Stimulated activated CD4-positive, alpha-beta T cell treated with anti-CD3 and anti-CD28 coated beads, Interleukin-1b, Interleukin-23, amount 100 ng/mL, for 4 hours (primary cell): ENCODE measurements at regions not wholly inside any gene's neighbourhood (a gene's known extent, or its start where the extent isn't known, plus 50 kb on each side); places are given as distances from the start of the nearest gene placed in this dataset.

Experiments used
- DNase-seq, 2 donors: peaks; one replicate each; pipeline ENCODE4 v3.0.0-alpha.2; 2020; ENCODE audit warnings: low read depth in 2 of 2

GRCh38 chr14:50038398-50039119 is 77.8 kb downstream of the VCPKMT start:
- DNase-seq = peak in 1 of 2 donors; percentile 38

GRCh38 chr14:50039120-50039517 is 77.3 kb downstream of the VCPKMT start:
- DNase-seq = no peak

- DNase-seq = no peak
These were observed 76.5 kb downstream of the VCPKMT start for GRCh38 chr14:50039734-50040400.

GRCh38 chr14:50040401-50040775 is 76.0 kb downstream of the VCPKMT start:
- no peak for DNase-seq

GRCh38 chr14:50040895-50041465 is 75.4 kb downstream of the VCPKMT start:
- no peak for DNase-seq

DNA sequence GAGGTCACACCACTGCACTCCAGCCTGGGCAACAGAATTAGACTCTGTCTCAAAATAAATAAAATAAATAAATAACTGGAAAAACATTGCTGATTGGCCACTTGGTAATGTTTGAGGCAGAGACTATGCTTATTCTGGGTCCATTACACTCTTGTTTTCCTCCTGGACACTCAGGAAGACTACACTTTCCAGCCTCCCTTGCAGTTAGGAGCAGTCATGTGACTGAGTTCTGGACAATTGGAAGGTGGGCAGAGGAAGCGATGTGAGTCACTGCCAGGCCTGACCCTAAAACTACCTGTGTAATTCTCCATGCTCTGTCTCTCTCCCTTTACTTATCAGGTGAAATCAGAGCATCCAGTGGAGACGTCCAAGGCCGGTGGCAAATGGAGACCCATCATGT is 74.4 kb downstream of the VCPKMT start:
- no peak for DNase-seq

GRCh38 chr14:50044042-50044651 is 72.2 kb downstream of the VCPKMT start:
- no peak for DNase-seq

DNA sequence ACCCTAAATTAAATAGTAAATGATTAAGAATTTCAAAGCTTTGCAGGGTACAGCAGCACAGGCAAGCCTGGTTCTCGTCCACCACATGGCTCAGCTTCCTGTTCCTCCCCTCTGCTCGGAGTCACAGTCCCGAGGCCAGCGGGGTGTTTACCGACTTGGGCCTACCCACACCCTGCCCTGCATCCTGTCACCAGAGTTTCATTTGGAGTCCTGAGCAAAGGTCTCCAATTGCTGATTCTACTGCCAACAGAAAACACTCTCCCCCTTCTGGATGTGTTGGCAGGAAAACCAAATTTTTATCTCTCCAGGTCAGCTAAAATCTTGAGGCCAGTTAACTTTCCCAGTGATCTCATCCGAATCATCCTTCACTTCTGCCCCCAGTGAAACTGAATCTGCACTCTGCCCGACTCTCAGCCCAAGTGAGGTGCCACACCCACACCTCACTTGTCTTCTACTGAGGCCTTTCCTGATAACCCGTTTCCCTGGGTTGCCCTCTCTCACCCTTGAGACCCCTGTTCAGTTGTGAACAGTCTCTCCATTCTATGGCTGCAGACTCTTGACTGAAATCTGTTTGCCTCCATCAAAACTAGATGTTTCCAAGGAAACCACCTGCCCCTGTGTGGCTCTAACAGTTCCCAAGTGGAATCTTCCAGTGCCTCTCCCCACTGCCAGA is 71.2 kb downstream of the VCPKMT start:
- DNase-seq = peak in 1 of 2 donors; percentile 42

DNA sequence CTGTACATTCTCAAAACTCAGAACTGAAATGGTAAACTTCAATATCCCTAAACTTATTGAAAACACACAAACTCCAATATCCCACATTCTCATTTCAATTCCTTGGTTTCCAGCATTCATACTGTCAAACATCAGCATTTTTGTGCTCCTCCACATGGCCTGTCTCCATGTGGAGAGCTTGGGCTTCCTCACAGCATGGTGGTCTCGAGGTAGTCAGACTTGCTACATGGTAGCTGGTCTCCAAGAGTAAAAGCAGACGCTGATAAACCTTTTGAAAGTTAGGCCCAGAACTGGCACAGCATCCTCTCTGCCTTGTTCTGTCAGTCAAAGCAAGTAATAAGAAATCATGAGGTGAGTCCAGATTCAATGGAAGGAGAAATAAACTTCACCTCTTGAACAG is 70.5 kb downstream of the VCPKMT start:
- no peak for DNase-seq

DNA sequence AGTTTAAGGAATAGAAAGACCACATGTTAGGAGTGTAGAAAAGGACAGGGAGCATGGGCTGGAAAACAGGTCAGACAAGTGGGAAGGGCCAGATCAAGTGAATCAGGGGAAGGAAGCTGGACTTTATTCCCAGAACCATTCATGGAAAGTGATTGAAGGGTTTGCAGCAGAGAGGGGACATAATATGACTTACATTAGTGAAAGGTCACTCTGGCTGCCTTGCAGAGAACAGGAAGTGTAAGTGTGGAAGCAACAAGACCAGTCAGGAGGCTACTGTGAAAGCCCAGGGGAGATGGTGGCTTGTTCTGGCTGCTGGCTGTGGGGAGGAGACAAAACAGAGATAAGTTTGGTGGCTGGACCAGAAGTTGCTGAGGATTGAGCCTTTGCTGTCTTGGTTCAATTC is 69.1 kb downstream of the VCPKMT start:
- no peak for DNase-seq

DNA sequence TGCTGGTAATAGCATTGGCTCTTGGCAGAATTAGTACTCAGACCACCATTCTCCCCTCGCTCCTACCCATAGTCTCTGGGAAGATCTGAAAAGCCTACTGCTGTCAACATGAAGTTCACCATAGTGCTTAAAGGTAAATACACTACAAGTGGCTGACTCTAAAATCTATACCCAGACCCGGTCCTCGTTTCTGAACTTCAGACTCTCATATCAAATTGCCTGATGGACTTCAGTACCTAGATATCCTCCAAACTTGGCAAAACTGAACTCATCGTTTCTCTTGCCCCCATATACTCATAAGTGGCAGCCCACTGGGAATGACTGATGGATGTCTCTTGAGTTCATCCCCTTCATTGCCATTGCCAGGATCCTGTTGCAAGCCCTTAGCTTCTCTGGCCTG is 67.3 kb downstream of the VCPKMT start:
- DNase-seq = no peak

GRCh38 chr14:50049703-50050570 is 66.4 kb downstream of the VCPKMT start:
- DNase-seq = no peak

GRCh38 chr14:50051106-50051505 is 65.3 kb downstream of the VCPKMT start:
- DNase-seq = no peak

GRCh38 chr14:50051706-50052105 is 64.7 kb downstream of the VCPKMT start:
- DNase-seq = no peak

GRCh38 chr14:50052517-50052916 is 63.9 kb downstream of the VCPKMT start:
- DNase-seq = no peak

- DNase-seq = no peak
These were observed 62.4 kb downstream of the VCPKMT start for GRCh38 chr14:50053935-50054334.

DNA sequence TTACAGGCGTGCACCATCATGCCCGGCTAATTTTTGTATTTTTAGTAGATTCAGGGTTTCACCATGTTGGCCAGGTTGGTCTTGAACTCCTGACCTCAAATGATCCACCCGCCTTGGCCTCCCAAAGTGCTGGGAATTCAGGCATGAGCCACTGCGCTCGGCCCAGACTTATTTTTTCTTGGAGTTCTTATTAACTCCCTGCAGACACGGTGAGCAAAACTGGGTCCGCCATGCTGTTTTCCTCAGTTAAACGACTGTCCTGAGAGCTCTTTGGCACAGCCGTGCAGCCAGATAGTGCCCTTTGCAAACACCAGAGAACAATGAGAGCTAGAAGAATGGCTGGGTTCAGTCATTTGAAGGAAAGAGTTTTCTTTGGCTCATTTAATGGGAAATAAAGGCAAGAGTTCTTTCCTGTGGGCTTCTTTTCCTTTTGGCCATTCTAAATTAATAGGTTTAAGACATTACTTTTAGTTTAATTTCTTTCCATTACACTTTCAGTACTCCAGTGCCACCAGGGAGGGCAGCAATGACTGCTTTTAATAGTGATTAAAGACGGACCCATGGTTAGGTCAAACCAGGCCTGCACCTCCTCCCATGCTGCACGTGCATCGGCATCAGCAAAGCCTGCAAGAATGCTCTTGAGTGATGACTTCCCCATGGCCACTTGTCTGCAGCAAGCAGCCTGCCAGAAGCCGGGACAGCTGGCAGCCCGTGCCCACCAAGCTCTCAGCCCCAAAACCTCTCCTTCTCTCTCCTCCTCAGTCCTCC is 60.7 kb downstream of the VCPKMT start:
- no peak for DNase-seq

DNA sequence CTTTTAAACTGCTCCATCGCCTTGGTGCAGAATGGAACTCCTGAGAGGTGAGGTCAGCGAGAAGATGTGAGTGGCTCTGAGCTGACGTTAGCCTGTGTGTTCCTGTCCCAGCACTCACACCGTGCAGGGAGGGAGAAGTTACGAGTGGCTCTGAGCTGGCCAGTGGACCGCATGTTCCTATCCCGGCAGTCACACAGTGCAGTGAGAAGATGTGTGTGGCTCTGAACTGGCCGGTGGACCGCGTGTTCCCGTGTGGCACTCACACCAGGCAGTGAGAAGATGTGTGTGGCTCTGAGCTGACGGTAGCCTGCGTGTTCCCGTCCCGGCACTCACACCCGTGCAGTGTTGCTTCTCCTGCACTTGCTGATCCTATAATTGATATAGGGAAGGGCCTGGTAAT is 59.9 kb downstream of the VCPKMT start:
- DNase-seq = no peak

DNA sequence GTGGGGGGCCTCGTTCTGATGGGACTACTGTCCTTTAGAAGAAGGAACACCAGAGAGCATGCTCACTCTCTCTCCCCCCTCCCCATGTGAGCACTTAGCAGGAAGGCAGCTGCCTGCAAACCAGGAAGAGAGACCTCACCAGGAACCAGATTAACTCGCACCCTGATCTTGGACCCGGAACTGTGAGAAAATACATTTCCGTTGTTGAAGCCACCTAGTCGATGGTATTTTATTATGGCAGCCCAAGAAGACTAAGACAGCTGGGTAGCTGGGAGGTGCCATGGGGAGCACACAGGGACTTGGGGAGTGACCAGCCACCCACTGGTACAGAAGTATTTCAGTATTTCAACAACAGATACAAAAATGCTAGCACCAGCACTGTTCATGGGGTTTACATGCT is 59.0 kb downstream of the VCPKMT start:
- DNase-seq = no peak

DNA sequence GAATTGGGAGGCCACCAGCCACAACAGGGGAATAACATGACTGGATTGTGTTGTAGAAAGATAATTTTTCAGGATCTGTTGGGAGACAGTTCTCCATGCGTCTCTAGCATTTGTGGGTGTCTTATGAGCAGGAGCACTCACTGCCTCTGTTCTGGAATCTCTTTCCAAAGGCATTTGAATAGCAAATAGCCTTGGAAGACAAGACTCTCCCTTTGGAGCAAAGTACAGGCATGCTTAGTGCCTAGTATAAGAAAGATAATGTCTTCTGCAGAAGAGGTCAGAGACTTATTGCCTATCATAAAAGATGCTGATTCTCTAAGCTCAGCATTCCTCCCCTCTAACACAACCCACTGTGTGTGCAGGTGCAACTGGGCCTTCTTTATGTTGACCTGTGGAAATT is 58.3 kb downstream of the VCPKMT start:
- no peak for DNase-seq
